ENCODE measurements at regions not wholly inside any gene's neighbourhood (a gene's known extent, or its start where the extent isn't known, plus 50 kb on each side); places are given as distances from the start of the nearest gene placed in this dataset.

DNA sequence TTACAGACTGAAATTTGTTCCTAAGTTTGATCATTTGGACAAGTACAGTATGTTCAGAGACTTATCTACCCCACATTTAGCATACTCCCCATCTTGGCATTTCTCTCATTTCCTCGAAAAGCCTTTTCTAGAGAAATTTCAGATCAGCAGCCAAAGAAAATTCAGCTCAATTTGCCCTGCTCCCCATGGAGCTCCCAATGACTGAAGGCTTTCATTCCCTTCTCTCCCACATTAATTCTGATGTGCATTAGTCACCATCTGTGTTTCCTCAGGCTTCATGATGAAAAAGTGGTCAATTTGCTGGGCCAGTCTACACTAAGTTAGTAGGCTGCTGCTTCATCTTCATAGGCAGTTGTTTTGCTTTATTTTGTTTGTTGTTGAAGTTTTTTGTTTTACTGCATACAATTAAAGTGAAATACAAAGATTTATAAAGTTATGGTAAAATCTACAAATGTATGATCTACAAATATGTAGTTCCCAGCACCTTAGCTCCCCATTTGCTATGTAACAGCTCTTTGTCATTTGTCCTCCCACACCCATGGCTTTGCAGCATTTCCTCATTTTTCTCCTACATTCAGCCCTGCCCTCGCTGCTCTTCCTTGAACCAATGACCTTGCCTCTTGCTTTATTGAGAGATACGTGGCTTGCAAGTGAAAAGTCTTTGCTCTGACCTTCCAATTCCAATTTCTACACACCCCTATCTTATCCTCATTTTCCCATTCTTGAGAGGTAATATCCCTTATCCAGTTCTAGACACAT, 193.9 kb downstream of the ANAPC10 start:
- no peak for FAIRE-seq

DNA sequence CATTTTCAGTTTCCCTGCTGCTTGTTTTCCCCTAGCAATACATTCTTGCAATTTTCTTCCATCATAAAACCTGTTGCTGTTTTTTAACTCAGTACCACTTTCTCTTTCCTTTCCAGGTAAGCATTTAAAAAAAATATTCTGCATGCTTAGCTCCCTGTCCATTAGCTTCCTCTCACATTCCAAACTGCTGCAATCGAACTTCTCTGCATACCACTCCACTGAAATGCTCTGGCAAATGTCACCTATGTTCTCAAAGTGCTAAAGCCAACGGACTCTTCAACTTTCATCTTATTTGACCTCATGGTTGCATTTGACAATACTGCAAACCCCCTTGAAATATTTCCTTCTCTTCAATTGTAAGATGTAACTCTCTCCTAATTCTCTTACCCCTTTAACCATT, 192.7 kb downstream of the ANAPC10 start:
- no peak for FAIRE-seq

DNA sequence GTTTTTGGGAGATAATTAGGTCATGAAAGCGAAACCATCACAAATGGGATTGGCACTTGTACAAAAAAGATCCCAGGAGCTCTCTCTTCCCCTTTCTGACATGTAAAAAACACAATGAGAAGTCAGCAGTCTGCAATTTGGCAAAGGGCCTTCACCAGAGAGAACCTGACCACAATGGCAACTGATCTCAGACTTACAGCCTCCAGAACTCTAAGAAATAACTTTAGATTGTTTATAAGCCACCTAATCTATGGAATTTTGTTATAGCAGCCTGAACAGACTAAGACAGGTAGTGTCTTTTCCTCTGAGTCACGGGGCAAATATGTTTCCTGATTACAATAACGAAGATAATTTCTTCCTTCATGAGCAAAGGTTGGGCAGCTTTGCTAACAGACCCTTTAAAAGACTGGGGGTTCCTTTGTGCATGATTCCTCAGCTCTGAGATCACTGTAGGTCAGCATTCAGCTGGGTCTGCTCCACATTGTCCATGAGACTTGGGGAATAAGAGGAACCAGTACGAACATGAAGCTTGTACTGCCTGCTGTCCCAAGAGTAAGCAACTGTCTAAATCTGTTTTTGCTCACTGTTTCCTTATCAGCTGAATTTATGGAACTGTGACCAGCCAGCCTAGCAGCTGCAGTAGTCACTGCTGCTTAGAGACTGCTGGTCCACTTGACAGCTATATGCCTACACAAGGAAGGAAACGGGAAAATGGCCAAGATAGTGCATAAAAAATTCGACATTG, 191.6 kb downstream of the ANAPC10 start:
- FAIRE-seq, result no peak

DNA sequence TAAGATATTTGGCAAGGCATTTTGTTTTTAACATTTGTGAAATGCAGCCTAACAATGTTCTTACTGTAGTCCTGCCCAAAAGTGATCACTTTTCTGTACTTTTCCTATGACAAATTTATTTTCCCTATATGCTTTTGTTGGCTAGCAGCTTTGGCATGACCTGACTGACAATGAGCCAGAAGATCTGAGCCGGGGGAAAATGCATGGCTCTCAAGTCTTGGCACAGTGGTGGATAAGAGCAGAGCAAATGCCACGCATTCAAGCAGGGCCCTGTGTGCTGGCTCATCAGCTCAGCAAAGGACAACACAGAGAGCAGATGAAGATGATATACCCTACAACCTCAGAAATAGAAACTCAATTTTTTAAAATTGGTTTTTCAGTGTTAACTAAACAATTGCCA, 187.3 kb downstream of the ANAPC10 start:
- FAIRE-seq, result no peak

All from A204.1 (cell line).